Neuronal stem cell (in vitro differentiated cells): ENCODE measurements at regions not wholly inside any gene's neighbourhood (a gene's known extent, or its start where the extent isn't known, plus 50 kb on each side); places are given as distances from the start of the nearest gene placed in this dataset.
"Not testable (repeated sequence)": the region's sequence is repeated elsewhere in the genome, so short reads cannot be mapped to it uniquely, and the experiment has no call there.

ENCODE experiments used
- DNase-seq: peaks from one replicate; pipeline ENCODE4 v3.0.0-alpha.2; 2013; ENCODE audit warnings: low spot score
- H2AFZ ChIP-seq: one replicate; pipeline ENCODE4 v1.6.1; 2013; ENCODE audit warnings: mild to moderate bottlenecking, low read length, inconsistent platforms
- H2AK5ac ChIP-seq: 2 replicates; pipeline ENCODE4 v1.6.1; 2013; ENCODE audit warnings: low read depth, mild to moderate bottlenecking, inconsistent platforms, low read length, moderate library complexity, mixed read lengths
- H2BK120ac ChIP-seq: 2 replicates; pipeline ENCODE4 v1.6.1; 2013; ENCODE audit warnings: low read depth, mild to moderate bottlenecking, inconsistent platforms, low read length, moderate library complexity, mixed read lengths
- H2BK12ac ChIP-seq: one replicate; pipeline ENCODE4 v1.6.1; 2013; ENCODE audit warnings: low read length, inconsistent platforms
- H2BK15ac ChIP-seq: 2 replicates; pipeline ENCODE4 v1.6.1; 2013; ENCODE audit warnings: mild to moderate bottlenecking, low read length, inconsistent platforms, mixed read lengths
- H2BK5ac ChIP-seq: one replicate; pipeline ENCODE4 v1.6.1; 2013; ENCODE audit warnings: inconsistent platforms, mild to moderate bottlenecking, low read length, moderate library complexity
- H3K14ac ChIP-seq: one replicate; pipeline ENCODE4 v1.6.1; 2013; ENCODE audit warnings: low read length, inconsistent platforms
- H3K18ac ChIP-seq: 2 replicates; pipeline ENCODE4 v1.6.1; 2013; ENCODE audit warnings: low read length, inconsistent platforms
- H3K23ac ChIP-seq: 2 replicates; pipeline ENCODE4 v1.6.1; 2013; ENCODE audit warnings: low read depth, mild to moderate bottlenecking, mixed read lengths, low read length, inconsistent platforms; ENCODE audit not compliant: poor library complexity
- H3K27ac ChIP-seq: replicated peaks from 3 replicates; pipeline ENCODE4 v1.5.1; 2013; ENCODE audit warnings: low read length, inconsistent platforms
- H3K27me3 ChIP-seq, 3 experiments: 2 replicates each; pipeline ENCODE4 v1.6.1; 2013; ENCODE audit warnings: low read length in 3 of 3, mild to moderate bottlenecking in 2 of 3, inconsistent platforms in 1 of 3, low read depth in 1 of 3, mixed read lengths in 1 of 3, moderate library complexity in 1 of 3; ENCODE audit not compliant: control insufficient read depth in 3 of 3, insufficient read depth in 3 of 3
- H3K36me3 ChIP-seq, 2 donors: replicated peaks in 1 of 2; 2 replicates each; pipeline ENCODE4 v1.6.1; 2013; ENCODE audit warnings: low read length in 2 of 2; ENCODE audit not compliant: control insufficient read depth in 2 of 2, insufficient read depth in 2 of 2
- H3K4ac ChIP-seq: 2 replicates; pipeline ENCODE4 v1.6.1; 2013; ENCODE audit warnings: inconsistent platforms, mild to moderate bottlenecking, low read length, moderate library complexity
- H3K4me1 ChIP-seq, 2 donors: 1 replicate in 1 of 2; 2 replicates in 1 of 2; pipeline ENCODE4 v1.6.1; 2013; ENCODE audit warnings: low read length in 2 of 2, low read depth in 1 of 2; ENCODE audit not compliant: control insufficient read depth in 2 of 2, insufficient read depth in 1 of 2
- H3K4me2 ChIP-seq: one replicate; pipeline ENCODE4 v1.6.1; 2013; ENCODE audit warnings: mild to moderate bottlenecking, low read length, inconsistent platforms; ENCODE audit not compliant: insufficient read depth, poor library complexity, severe bottlenecking
- H3K4me3 ChIP-seq, 2 donors: 2 replicates each; pipeline ENCODE4 v1.5.1; 2013; ENCODE audit warnings: low read length in 2 of 2, mild to moderate bottlenecking in 2 of 2, inconsistent platforms in 1 of 2, moderate library complexity in 1 of 2
- H3K79me1 ChIP-seq: one replicate; pipeline ENCODE4 v1.6.1; 2013; ENCODE audit warnings: low read depth, mild to moderate bottlenecking, inconsistent platforms, low read length, moderate library complexity
- H3K9ac ChIP-seq: one replicate; pipeline ENCODE4 v1.6.1; 2013; ENCODE audit warnings: mild to moderate bottlenecking, low read depth, low read length, inconsistent platforms; ENCODE audit not compliant: poor library complexity
- H3K9me3 ChIP-seq, 2 donors: replicated peaks in 1 of 2; 2 replicates each; pipeline versions ENCODE3 to v1.6.1; 2013; ENCODE audit warnings: low read length in 2 of 2, mild to moderate bottlenecking in 2 of 2, inconsistent platforms in 1 of 2, low read depth in 1 of 2, mixed read lengths in 1 of 2, moderate library complexity in 1 of 2; ENCODE audit not compliant: control insufficient read depth in 2 of 2, insufficient read depth in 1 of 2
- H4K8ac ChIP-seq: one replicate; pipeline ENCODE4 v1.6.1; 2013; ENCODE audit warnings: low read depth, mild to moderate bottlenecking, inconsistent platforms, low read length, moderate library complexity
- H4K91ac ChIP-seq: one replicate; pipeline ENCODE4 v1.6.1; 2013; ENCODE audit warnings: low read length, low read depth, mild to moderate bottlenecking, inconsistent platforms; ENCODE audit not compliant: poor library complexity
- WGBS, 2 donors: extraction: QIAGEN DNeasy Blood & Tissue Kit; methylation state at CpG; one replicate each; pipeline ENCODE4 v1.1.7; 2013; ENCODE audit warnings: missing lambda C conversion rate in 2 of 2, mixed read lengths in 1 of 2; ENCODE audit not compliant: insufficient read length in 2 of 2, insufficient replicate concordance in 1 of 2; ENCODE audit errors: extremely low coverage in 2 of 2; 5-methylcytosine and 5-hydroxymethylcytosine counted together

DNA sequence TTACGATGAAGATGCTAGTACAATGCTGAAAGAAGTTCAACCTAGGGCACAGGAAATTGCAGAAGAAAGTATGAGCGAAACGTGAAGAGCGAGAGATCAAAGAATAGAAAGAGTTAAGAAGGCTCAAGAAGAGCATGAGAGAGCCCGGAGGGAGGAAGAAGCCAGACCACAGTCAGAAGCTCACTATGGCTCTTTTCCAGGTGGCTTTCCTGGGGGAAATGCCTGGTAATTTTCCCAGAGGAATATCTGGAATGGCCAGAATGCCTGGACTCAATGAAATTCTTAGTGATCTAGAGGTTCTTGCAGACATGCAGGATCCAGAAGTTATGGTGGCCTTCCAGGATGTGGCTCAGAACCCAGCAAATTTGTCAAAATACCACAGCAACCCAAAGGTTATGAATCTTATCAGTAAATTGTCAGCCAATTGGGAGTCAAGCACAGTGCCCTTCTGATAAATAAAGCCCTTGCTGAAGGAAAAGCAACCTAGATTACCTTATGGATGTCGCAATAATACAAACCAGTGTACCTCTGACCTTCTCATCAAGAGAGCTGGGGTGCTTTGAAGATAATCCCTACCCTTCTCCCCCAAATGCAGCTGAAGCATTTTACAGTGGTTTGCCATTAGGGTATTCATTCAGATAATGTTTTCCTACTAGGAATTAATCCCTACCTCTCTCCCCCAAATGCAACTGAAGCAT is 78.0 kb upstream of the ADGRL2 start:
- 100% methylated on average over 3 of the region's 6 CpGs; no CpG with 5 or more reads in 1 of the 2 donors for WGBS, 2 donors
- DNase-seq, H2BK120ac ChIP-seq: not testable (repeated sequence)

DNA sequence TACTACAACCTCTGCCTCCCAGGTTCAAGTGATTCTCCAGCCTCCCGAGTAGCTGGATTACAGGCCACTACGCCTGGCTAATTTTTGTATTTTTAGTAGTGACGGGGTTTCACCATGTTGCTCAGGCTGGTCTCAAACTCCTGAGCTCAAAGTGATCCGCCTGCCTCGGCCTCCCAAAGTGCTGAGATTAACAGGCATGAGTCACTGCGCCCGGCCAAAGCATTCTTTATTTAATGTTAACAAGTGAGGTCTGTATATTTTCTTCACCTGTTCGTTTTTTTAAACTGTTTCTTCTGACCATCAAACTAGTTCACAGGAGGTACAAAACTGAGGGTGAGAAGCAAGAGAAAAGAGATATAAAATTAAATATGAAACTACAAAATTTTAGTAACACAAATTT is 80.5 kb upstream of the ADGRL2 start:
- H3K23ac ChIP-seq, H3K14ac ChIP-seq, H3K27ac ChIP-seq, DNase-seq, H3K4me2 ChIP-seq, H2BK5ac ChIP-seq, H3K4ac ChIP-seq, H2BK12ac ChIP-seq, H3K36me3 ChIP-seq, H3K18ac ChIP-seq, H3K4me1 ChIP-seq, H4K91ac ChIP-seq, H3K79me1 ChIP-seq, H3K4me3 ChIP-seq, H4K8ac ChIP-seq, H2AFZ ChIP-seq, H3K9me3 ChIP-seq, H3K27me3 ChIP-seq, H2AK5ac ChIP-seq, H3K9ac ChIP-seq, H2BK120ac ChIP-seq, H2BK15ac ChIP-seq: not testable (repeated sequence)
- WGBS, 2 donors: no CpG with 5 or more reads among the region's 8 CpGs

More for the DNA sequence above, 78.0 kb upstream of the ADGRL2 start:
- H2AFZ ChIP-seq, H2AK5ac ChIP-seq, H3K79me1 ChIP-seq, H3K14ac ChIP-seq, H3K23ac ChIP-seq, H3K4me2 ChIP-seq, H3K4ac ChIP-seq, H3K27me3 ChIP-seq, H3K9ac ChIP-seq, H4K91ac ChIP-seq, H3K27ac ChIP-seq, H2BK12ac ChIP-seq, H3K18ac ChIP-seq, H3K4me3 ChIP-seq, H3K36me3 ChIP-seq, H3K4me1 ChIP-seq, H2BK15ac ChIP-seq, H2BK5ac ChIP-seq, H4K8ac ChIP-seq, H3K9me3 ChIP-seq: not testable (repeated sequence)

DNA sequence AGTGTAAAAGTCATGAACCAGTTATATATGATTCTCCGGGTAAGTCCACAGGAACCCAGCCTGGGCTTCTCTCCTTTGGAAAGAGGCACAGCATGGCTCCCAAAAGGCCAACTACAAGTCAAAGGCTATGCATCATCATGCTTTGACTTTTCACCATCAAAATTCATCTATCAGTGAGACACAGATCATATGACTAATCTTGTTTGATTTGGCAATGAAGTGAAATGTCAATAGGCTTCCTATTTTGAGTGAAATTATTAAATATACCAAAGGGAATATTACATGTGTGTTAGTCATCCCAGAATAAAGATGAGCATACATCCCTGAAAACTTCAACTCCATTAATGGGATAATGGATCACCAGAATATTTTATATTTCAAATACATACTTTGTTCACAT is 83.5 kb upstream of the ADGRL2 start:
- Histone ChIP-seq H4K8ac (no peak overlapping the region), H3K18ac (no peak overlapping the region), H3K4me1 (no peaks in the 10 kb centered on the region), H2BK12ac (no peak overlapping the region), H2BK15ac (no peak overlapping the region), H2BK120ac (no peak overlapping the region), H2AK5ac (no peak overlapping the region), H3K23ac (no peak overlapping the region), H3K4me2 (no peak overlapping the region), H4K91ac (no peak overlapping the region), H2AFZ (no peak overlapping the region), H3K9ac (no peak overlapping the region), H3K4me3 (no peak overlapping the region), H3K27ac (no peak overlapping the region), H2BK5ac (no peak overlapping the region), H3K36me3 (no peaks in the 10 kb centered on the region), H3K9me3 (no peaks in the 10 kb centered on the region), H3K4ac (no peak overlapping the region), H3K27me3 (no peaks in the 10 kb centered on the region), H3K79me1 (no peaks in the 10 kb centered on the region), H3K14ac (no peak overlapping the region)
- no peak for DNase-seq
- no CpG with 5 or more reads among the region's 1 CpG for WGBS, 2 donors

DNA sequence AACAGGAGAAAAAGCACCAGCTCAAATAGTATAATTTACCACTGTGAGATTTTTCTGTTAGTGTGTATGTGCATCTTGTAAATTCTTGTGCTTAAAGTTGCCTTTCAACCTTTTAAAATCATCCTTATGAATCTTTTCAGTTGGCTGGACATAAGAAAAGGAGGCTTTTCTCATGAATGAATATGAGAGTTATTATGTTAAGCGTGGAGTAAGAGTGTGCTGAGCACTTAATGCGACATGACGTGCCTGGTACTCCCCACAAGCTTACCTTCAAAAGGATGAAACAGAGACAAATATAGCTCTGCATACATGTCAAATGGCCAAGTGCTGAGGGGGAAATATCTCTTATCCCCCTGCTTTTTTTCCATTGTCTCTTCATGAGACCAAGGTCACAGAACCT is 85.3 kb upstream of the ADGRL2 start:
- Histone ChIP-seq H3K27ac (no peak overlapping the region), H2BK5ac (no peak overlapping the region), H4K8ac (no peak overlapping the region), H3K79me1 (no peaks in the 10 kb centered on the region), H3K9ac (no peak overlapping the region), H3K27me3 (no peaks in the 10 kb centered on the region), H2BK15ac (no peak overlapping the region), H2AFZ (no peak overlapping the region), H3K4ac (no peak overlapping the region), H3K4me1 (no peaks in the 10 kb centered on the region), H3K14ac (no peak overlapping the region), H3K4me3 (no peak overlapping the region), H3K18ac (no peak overlapping the region), H4K91ac (no peak overlapping the region), H2BK120ac (no peak overlapping the region), H3K9me3 (no peaks in the 10 kb centered on the region), H2AK5ac (no peak overlapping the region), H3K36me3 (no peaks in the 10 kb centered on the region), H3K23ac (no peak overlapping the region), H3K4me2 (no peak overlapping the region), H2BK12ac (no peak overlapping the region)
- no CpG with 5 or more reads among the region's 3 CpGs for WGBS, 2 donors
- no peak for DNase-seq
